SKM-1 (cell line): ENCODE measurements at regions not wholly inside any gene's neighbourhood (a gene's known extent, or its start where the extent isn't known, plus 50 kb on each side); places are given as distances from the start of the nearest gene placed in this dataset.

Experiments
- DNase-seq: peaks from one replicate; lab custom pipeline; 2025; ENCODE audit not compliant: unreplicated experiment; lab: John Stamatoyannopoulos, UW

GRCh38 chr2:187139469-187139868, 290.5 kb upstream of the ZSWIM2 start:
- no peak for DNase-seq

DNA sequence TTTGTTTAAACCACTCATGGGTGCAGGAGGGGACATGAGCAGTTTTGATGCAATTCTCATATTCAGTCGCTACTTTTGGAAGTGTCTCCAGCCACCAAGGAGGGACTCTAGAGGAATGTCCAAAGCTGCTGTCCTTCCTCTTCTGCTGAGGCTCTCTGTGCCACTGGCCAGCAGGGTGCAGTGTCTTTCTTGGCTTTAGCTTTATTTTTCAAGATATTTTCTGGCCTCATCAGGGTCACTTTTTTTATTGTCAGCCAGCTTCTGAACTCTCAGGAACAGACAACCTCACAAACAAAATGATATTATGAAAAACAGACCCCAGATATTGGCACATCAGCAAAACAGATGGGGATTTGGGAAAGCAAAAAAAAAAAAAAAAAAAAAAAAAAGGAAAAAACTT, 289.3 kb upstream of the ZSWIM2 start:
- peak; percentile 11 for DNase-seq

DNA sequence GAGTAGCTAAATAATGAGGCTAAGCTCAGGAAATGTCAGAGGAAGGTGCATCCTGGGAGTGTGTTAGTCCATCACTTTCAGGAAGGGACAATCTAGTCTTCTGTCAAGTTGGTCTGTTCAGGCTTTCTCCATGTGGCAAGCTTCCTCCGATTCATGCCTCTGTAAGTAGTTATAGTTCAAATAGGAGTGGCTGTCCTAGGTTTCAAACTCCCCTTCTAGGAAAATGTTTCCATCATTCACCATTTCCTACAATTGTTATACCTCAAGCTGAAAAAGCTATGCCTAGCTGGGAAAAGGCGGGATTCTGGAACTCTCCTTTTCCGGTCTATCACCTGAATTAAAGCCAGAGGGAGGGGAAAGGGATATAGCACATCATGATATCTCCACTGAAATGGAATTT, 287.7 kb upstream of the ZSWIM2 start:
- DNase-seq, result no peak

DNA sequence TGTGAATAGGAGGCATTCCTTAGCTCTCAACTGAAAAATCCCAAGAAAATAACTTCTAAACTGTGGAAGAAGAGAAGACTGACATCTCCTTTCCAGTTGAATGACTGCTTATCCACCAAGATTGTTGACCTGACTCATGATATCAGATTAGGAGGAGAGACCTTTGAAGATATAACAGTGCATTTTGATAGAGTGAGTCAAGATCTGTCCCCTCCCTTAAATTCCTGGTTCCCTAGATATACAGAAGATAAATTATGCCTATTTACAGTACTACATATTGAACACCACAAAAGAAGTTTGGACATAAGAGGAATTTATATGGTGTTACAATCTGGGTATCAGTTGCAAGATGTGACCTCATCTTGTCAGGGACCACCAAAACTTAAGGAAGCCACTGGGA, 285.3 kb upstream of the ZSWIM2 start:
- no peak for DNase-seq

GRCh38 chr2:187129868-187130267, 280.9 kb upstream of the ZSWIM2 start:
- no peak for DNase-seq

GRCh38 chr2:187129306-187129705, 280.3 kb upstream of the ZSWIM2 start:
- no peak for DNase-seq

- no peak for DNase-seq
Observed at GRCh38 chr2:187126247-187127005, 277.5 kb upstream of the ZSWIM2 start.

DNA sequence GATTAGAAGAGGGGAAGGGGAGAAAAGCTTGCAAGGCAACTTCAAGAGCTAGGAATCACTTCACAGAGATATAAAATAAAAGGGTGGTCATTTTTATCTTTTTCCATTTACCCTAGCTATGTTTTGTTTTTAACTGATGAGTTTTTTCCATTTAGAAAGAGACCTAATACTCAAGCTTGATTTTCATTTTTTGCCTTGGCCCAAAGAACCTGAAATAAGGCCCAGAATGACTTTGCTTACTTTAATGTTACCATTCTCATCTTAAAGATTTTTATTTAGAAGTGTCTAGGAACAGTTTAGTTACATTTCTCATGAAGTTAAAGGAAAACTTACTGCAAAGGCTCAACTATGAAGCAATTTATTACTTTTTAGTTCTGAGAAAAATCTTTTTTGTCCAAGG, 276.3 kb upstream of the ZSWIM2 start:
- no peak for DNase-seq

GRCh38 chr2:187124529-187124928, 275.6 kb upstream of the ZSWIM2 start:
- no peak for DNase-seq

- no peak for DNase-seq
Observed at GRCh38 chr2:187118331-187119099, 269.5 kb upstream of the ZSWIM2 start.

DNA sequence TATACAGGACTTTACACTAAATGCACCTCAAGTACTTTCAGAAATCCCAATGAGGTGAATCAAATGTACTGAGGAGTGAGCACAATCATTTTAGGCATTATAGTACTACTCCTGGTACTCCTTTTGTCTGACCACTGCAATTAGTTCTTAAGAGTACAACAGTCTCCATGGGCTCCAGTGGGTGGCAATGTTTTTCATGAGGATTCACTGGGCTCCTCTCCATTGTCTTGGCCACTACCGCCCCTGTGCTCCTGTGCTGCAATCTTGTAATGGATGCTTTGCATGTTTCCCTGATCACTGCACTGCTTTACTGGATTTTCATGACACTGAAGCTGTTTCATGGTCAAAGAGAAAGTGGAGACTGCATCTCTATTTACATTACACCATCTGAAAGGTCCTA, 268.5 kb upstream of the ZSWIM2 start:
- DNase-seq, result no peak

- DNase-seq, result no peak
Observed at GRCh38 chr2:187115627-187116026, 266.7 kb upstream of the ZSWIM2 start.

- no peak for DNase-seq
Observed at GRCh38 chr2:187107001-187107400, 258.0 kb upstream of the ZSWIM2 start.

GRCh38 chr2:187105218-187105617, 256.2 kb upstream of the ZSWIM2 start:
- DNase-seq, result no peak

- DNase-seq, result no peak
Observed at GRCh38 chr2:187102381-187102780, 253.4 kb upstream of the ZSWIM2 start.

- no peak for DNase-seq
Observed at GRCh38 chr2:187098154-187098553, 249.2 kb upstream of the ZSWIM2 start.

GRCh38 chr2:187093771-187094412, 244.9 kb upstream of the ZSWIM2 start:
- no peak for DNase-seq

- no peak for DNase-seq
Observed at GRCh38 chr2:187091664-187092063, 242.7 kb upstream of the ZSWIM2 start.

GRCh38 chr2:187084524-187084923, 235.6 kb upstream of the ZSWIM2 start:
- no peak for DNase-seq

DNA sequence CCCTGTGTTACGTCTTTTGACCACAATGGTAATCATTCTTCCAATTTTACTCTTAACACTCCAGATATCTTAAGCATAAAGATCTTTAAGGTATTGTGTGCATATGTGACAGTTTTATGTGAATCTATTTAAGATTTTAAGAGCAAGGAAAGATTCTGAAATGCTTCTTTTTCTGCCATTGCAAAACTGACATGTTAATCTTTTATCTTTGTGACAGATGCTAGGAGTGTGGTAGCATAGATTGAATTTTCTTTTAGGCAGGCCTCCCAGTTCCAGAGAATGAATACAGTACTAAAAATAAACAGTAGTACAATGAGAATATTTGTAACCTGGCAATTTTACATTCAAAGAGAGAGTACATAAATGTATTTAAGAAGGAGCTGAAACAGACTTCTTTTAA, 232.5 kb upstream of the ZSWIM2 start:
- no peak for DNase-seq

DNA sequence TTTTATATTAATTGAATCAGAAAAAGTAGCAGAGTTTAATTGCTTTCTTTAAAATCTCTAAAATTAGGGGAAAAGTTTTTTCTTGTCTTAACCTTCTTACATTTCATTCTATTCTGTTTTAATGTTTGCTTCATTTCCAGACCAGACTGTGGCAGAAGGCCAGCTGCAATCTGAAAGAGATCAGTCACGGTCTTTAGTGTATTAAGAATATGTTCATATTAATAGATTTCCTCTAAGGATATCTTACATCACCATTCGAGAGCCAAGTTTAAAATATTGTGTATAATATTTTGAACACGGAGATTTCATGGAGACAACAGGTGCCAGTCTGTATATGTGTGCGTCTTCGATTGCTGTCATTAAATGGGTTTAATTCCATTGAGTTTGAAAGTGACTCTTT, 230.9 kb upstream of the ZSWIM2 start:
- DNase-seq, result no peak

DNA sequence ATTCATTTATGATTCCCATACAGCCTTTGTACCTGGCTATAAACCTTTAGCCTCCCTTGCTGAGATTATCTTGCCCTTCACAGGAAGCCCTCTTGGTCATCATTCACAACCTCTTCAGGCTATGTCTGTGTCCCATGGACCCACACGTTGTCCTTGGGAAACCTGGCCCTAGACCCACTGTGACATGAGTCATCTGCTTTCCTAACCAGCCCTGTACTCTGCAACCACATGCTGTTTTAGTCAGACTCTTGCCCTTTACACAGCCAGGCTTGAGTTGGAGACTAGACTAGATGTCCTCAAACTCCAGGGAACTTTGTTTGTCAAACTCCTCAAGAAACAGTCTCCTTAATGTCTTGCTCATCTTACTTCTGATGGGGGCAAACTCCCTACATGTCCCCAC, 229.3 kb upstream of the ZSWIM2 start:
- no peak for DNase-seq
